ENCODE measurements at regions not wholly inside any gene's neighbourhood (a gene's known extent, or its start where the extent isn't known, plus 50 kb on each side); places are given as distances from the start of the nearest gene placed in this dataset.

DNA sequence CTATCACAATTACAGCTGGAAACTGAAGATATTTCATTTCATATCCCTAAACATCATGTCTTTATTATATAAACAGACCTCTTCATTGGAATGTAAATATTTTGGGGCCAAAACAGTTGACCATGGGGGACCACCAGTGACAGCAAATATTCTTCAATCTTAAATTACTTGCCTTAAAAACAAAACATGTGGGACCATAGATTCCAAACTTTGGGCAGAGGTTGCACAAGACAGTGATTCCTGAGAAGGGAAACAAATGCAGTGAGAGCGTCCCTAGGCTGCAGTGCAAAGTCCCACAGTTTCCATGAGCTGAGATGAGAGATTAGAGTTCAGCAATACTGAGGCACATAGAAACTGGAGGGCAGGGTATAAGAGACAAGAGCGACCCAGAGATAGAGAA, 818.9 kb downstream of the CBLN2 start:
- Mint-ChIP-seq H3K27ac (no peak overlapping the region), H3K9me3 (no peaks in the 10 kb centered on the region), H3K36me3 (ENCODE audit: low read depth) (no peaks in the 10 kb centered on the region), H3K4me3 (no peak overlapping the region), H3K4me1 (no peaks in the 10 kb centered on the region), H3K27me3 (ENCODE audit: low read depth) (no peaks in the 10 kb centered on the region)
- TF ChIP-seq CTCF (IDR thresholded peaks at IDR 0.05; ENCODE audit: unreplicated experiment in 3 of 3) = no peak

DNA sequence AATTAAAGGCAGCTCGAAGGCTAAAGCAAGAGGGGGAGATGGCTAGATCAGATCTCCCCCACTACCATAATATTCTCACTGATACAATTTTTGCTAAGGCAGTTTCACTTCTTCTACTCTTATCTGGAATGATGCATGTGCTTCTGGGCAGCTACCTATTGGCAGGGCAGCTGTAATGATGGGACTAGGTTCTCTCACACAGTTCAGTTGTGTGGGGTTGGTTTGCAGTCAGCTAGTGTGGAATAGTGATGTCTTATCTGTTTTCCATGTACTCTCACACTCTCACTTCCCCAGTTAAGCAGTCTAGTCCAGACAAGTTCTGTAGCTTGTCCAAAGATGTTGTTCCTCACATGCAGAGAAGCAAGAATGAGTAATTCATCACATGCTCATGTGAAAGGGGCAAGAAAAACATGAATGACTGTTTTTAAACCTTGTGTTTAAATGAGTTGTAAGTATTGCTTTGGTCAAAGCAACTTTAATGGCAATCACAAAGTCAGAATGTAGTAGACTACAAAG, 836.1 kb downstream of the CBLN2 start:
- TF ChIP-seq CTCF (IDR thresholded peaks at IDR 0.05; ENCODE audit: unreplicated experiment in 3 of 3) = no peak
- H3K4me3 Mint-ChIP-seq = no peak overlapping the region

GRCh38 chr18:71707400-71707799, 836.7 kb downstream of the CBLN2 start:
- Mint-ChIP-seq H3K9me3 (no peaks in the 10 kb centered on the region), H3K4me3 (no peak overlapping the region), H3K4me1 (no peaks in the 10 kb centered on the region), H3K27me3 (ENCODE audit: low read depth) (no peaks in the 10 kb centered on the region), H3K27ac (no peak overlapping the region), H3K36me3 (ENCODE audit: low read depth) (no peaks in the 10 kb centered on the region)
- no peak for TF ChIP-seq CTCF (IDR thresholded peaks at IDR 0.05; ENCODE audit: unreplicated experiment in 3 of 3)

More for the DNA sequence above, 836.1 kb downstream of the CBLN2 start:
- no peaks in the 10 kb centered on the region for H3K27me3 Mint-ChIP-seq (ENCODE audit: low read depth)
- no peaks in the 10 kb centered on the region for H3K9me3 Mint-ChIP-seq
- H3K27ac Mint-ChIP-seq = no peak overlapping the region
- H3K36me3 Mint-ChIP-seq (ENCODE audit: low read depth) = no peaks in the 10 kb centered on the region
- no peaks in the 10 kb centered on the region for H3K4me1 Mint-ChIP-seq

- Mint-ChIP-seq H3K9me3 (no peaks in the 10 kb centered on the region), H3K36me3 (ENCODE audit: low read depth) (no peaks in the 10 kb centered on the region), H3K4me1 (no peaks in the 10 kb centered on the region), H3K4me3 (no peak overlapping the region), H3K27me3 (ENCODE audit: low read depth) (no peaks in the 10 kb centered on the region), H3K27ac (no peak overlapping the region)
- no peak for TF ChIP-seq CTCF (IDR thresholded peaks at IDR 0.05; ENCODE audit: unreplicated experiment in 3 of 3)
Observed at GRCh38 chr18:71689416-71690160, 854.6 kb downstream of the CBLN2 start.

DNA sequence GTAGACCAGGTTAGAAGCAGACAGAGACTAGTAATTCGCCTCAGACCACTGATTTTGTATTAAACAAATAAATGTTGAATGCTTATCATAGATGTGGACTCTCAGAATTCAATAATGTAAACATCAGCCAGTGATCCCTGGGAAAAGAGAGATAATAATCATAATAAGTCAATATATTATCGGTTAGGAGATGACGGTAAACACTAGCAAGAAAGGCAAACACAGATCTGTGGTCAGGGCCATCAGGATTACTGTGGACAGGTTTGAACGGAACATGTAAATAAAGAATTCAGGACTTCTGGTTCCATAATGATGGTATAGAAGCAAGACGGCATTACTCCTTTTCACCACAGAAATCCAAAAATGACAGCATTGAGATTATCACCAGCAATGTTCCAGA, 861.6 kb downstream of the CBLN2 start:
- Mint-ChIP-seq H3K9me3 (peaks cover 3% of the 10 kb centered on the region), H3K27ac (no peak overlapping the region), H3K4me1 (no peaks in the 10 kb centered on the region), H3K4me3 (no peak overlapping the region), H3K27me3 (ENCODE audit: low read depth) (peaks cover 3% of the 10 kb centered on the region), H3K36me3 (ENCODE audit: low read depth) (no peaks in the 10 kb centered on the region)
- TF ChIP-seq CTCF (IDR thresholded peaks at IDR 0.05; ENCODE audit: unreplicated experiment in 3 of 3) = no peak

- peaks cover under 1% of the 10 kb centered on the region for H3K27me3 Mint-ChIP-seq (ENCODE audit: low read depth)
- H3K9me3 Mint-ChIP-seq = peaks cover 3% of the 10 kb centered on the region
- no peaks in the 10 kb centered on the region for H3K36me3 Mint-ChIP-seq (ENCODE audit: low read depth)
- H3K4me3 Mint-ChIP-seq = no peak overlapping the region
- H3K27ac Mint-ChIP-seq = no peak overlapping the region
- no peak for TF ChIP-seq CTCF (IDR thresholded peaks at IDR 0.05; ENCODE audit: unreplicated experiment in 3 of 3)
- no peaks in the 10 kb centered on the region for H3K4me1 Mint-ChIP-seq
Observed at GRCh38 chr18:71678144-71678543, 866.0 kb downstream of the CBLN2 start.
